Hepatocyte (in vitro differentiated cells): ENCODE measurements at regions not wholly inside any gene's neighbourhood (a gene's known extent, or its start where the extent isn't known, plus 50 kb on each side); places are given as distances from the start of the nearest gene placed in this dataset.

ENCODE experiments used
- DNase-seq: peaks from one replicate; pipeline ENCODE4 v3.0.0-alpha.2; 2016; ENCODE audit warnings: low spot score
- H2AFZ ChIP-seq: fragments of 200-600 bp; sonication (generic); 2 replicates; pipeline ENCODE4 v1.6.0; 2016; ENCODE audit warnings: antibody characterized with exemption, mild to moderate bottlenecking
- H3K27ac ChIP-seq: fragments of 200-600 bp; sonication (generic); 2 replicates; pipeline ENCODE4 v1.5.1; 2016; ENCODE audit warnings: mild to moderate bottlenecking
- H3K27me3 ChIP-seq: fragments of 200-600 bp; sonication (generic); 2 replicates; pipeline ENCODE4 v1.6.1; 2016
- H3K36me3 ChIP-seq: fragments of 200-600 bp; sonication (generic); replicated peaks from 2 replicates; pipeline ENCODE4 v1.5.1; 2016; ENCODE audit warnings: low read depth; ENCODE audit not compliant: insufficient read depth
- H3K4me1 ChIP-seq: fragments of 200-600 bp; sonication (generic); 2 replicates; pipeline ENCODE4 v1.5.1; 2016; ENCODE audit warnings: mild to moderate bottlenecking, moderate library complexity; ENCODE audit not compliant: insufficient read depth
- H3K4me2 ChIP-seq: fragments of 200-600 bp; sonication (generic); 2 replicates; pipeline ENCODE4 v1.6.0; 2016
- H3K4me3 ChIP-seq: fragments of 200-600 bp; sonication (generic); 2 replicates; pipeline ENCODE4 v1.5.1; 2016; ENCODE audit warnings: mild to moderate bottlenecking
- H3K79me2 ChIP-seq: fragments of 200-600 bp; sonication (generic); 2 replicates; pipeline ENCODE4 v1.6.0; 2017; ENCODE audit warnings: mild to moderate bottlenecking
- H3K9me2 ChIP-seq: fragments of 200-600 bp; sonication (generic); replicated peaks from 2 replicates; pipeline ENCODE4 v1.6.0; 2017; ENCODE audit warnings: mild to moderate bottlenecking; ENCODE audit not compliant: insufficient read depth
- H3K9me3 ChIP-seq: fragments of 200-600 bp; sonication (generic); 2 replicates; pipeline ENCODE4 v1.5.1; 2016; ENCODE audit warnings: low read depth, mild to moderate bottlenecking
- H4K20me1 ChIP-seq: fragments of 200-600 bp; sonication (generic); 2 replicates; pipeline ENCODE4 v1.6.0; 2016; ENCODE audit warnings: mild to moderate bottlenecking; ENCODE audit not compliant: insufficient read depth, poor library complexity, severe bottlenecking
- CTCF ChIP-seq: fragments of 200-600 bp; sonication (generic); IDR thresholded peaks from 2 replicates; pipeline ENCODE4 v1.5.1; 2016; ENCODE audit warnings: antibody characterized with exemption, mild to moderate bottlenecking; ENCODE audit not compliant: poor library complexity
- EZH2 ChIP-seq: fragments of 200-600 bp; sonication (generic); IDR thresholded peaks from 2 replicates; pipeline ENCODE4 v1.6.1; 2016; ENCODE audit warnings: antibody characterized with exemption, mild to moderate bottlenecking, borderline replicate concordance
- EZH2phosphoT487 ChIP-seq: fragments of 200-600 bp; sonication (generic); IDR thresholded peaks from one replicate; pipeline ENCODE4 v1.6.1; 2018; ENCODE audit warnings: antibody characterized with exemption, mild to moderate bottlenecking, low read depth, moderate library complexity; ENCODE audit not compliant: unreplicated experiment, severe bottlenecking
- WGBS: methylation state at CpG from one replicate; pipeline ENCODE4 v1.1.6; 2016; ENCODE audit warnings: low lambda C conversion rate; ENCODE audit errors: missing lambda C conversion rate; 5-methylcytosine and 5-hydroxymethylcytosine counted together

DNA sequence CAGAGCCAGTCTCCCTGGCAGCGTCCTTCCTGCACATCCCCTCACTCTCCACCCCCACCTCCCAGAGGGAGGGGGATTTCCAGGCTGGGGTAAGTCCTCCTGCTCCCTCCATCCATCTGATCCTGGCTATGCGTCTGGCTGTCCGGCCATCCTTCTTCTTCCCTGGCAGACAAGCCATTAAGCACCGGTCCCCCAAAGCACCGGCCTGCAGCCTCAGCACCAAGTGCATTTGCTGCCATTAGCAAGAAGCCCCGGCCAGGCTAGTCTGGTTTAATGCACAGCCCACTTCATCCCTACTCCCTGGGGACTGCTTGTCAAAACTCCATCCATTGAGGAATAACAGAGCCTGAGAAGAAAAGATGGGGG lies 208.7 kb upstream of the IER5L start:
- no peak for DNase-seq
- Histone ChIP-seq H3K9me2 (no peaks in the 10 kb centered on the region), H2AFZ (no peak overlapping the region), H3K79me2 (no peaks in the 10 kb centered on the region), H3K36me3 (no peaks in the 10 kb centered on the region), H3K4me1 (peaks cover 21% of the 10 kb centered on the region), H4K20me1 (no peaks in the 10 kb centered on the region), H3K4me3 (no peak overlapping the region), H3K9me3 (no peaks in the 10 kb centered on the region), H3K27ac (no peak overlapping the region), H3K27me3 (no peaks in the 10 kb centered on the region), H3K4me2 (no peak overlapping the region)
- 79% methylated on average over 6 of the region's 6 CpGs for WGBS
- TF ChIP-seq CTCF (no peak), EZH2phosphoT487 (no peak), EZH2 (no peak)

DNA sequence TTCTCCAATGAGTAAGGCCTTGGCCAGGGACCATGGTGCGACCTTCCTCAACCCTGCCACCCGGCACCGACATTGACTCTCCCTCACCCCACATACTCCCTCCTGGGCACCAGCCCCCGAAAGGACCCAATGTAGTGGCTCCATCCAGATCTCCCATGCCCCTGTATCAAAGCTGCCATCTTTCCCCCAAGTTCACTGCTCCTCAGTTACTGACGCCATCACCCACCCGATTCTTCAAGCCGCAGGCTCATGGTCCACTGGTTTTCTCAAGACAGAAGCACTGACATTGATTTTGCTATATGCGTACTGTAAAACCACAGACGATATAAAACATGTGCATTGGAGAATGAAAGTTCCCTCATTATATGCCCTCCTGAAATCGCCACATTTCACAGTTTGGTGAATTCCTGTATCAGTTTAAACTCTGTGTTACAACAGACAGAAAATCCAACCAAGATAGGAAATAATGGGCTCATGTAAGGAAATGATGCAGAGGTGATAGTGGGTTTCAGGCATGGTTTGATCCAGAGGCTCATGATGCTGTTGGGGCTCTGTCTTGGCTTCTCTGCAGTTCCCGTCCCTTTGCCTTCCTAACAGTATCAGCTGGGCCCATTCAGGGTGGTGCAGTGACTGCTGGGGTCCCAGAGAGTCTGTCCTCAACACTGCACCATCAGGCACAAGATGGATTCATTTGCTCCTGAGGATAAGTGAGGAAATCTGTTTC lies 207.3 kb upstream of the IER5L start:
- H3K79me2 ChIP-seq, result no peaks in the 10 kb centered on the region
- TF ChIP-seq EZH2 (no peak), EZH2phosphoT487 (no peak), CTCF (no peak)
- no peaks in the 10 kb centered on the region for H3K9me2 ChIP-seq

GRCh38 chr9:129384491-129385210 lies 206.6 kb upstream of the IER5L start:
- WGBS, result 98% methylated on average over 11 of the region's 11 CpGs
- H3K4me3 ChIP-seq, result no peak overlapping the region
- no peak overlapping the region for H3K27ac ChIP-seq
- no peaks in the 10 kb centered on the region for H3K9me2 ChIP-seq
- H3K9me3 ChIP-seq, result no peaks in the 10 kb centered on the region
- TF ChIP-seq EZH2phosphoT487 (no peak), EZH2 (no peak), CTCF (no peak)
- H4K20me1 ChIP-seq, result no peaks in the 10 kb centered on the region
- DNase-seq, result no peak
- H3K4me2 ChIP-seq, result no peak overlapping the region
- no peaks in the 10 kb centered on the region for H3K36me3 ChIP-seq
- no peaks in the 10 kb centered on the region for H3K27me3 ChIP-seq
- no peak overlapping the region for H2AFZ ChIP-seq
- H3K79me2 ChIP-seq, result no peaks in the 10 kb centered on the region
- H3K4me1 ChIP-seq, result peaks cover 21% of the 10 kb centered on the region

More for the DNA sequence above, 207.3 kb upstream of the IER5L start:
- Histone ChIP-seq H3K4me2 (no peak overlapping the region), H3K4me3 (no peak overlapping the region), H3K36me3 (no peaks in the 10 kb centered on the region), H3K27me3 (no peaks in the 10 kb centered on the region), H3K4me1 (peaks cover 21% of the 10 kb centered on the region), H3K9me3 (no peaks in the 10 kb centered on the region), H2AFZ (no peak overlapping the region), H4K20me1 (no peaks in the 10 kb centered on the region), H3K27ac (no peak overlapping the region)
- WGBS, result 93% methylated on average over 11 of the region's 11 CpGs
- no peak for DNase-seq
